Karpas-422 (cell line): ENCODE measurements at regions not wholly inside any gene's neighbourhood (a gene's known extent, or its start where the extent isn't known, plus 50 kb on each side); places are given as distances from the start of the nearest gene placed in this dataset.

Source experiments
- DNase-seq: peaks from one replicate; pipeline ENCODE4 v3.0.0-alpha.2; 2015
- H2AFZ ChIP-seq: fragments of 200-600 bp; sonication (generic); 2 replicates; pipeline ENCODE4 v1.6.1; 2014; ENCODE audit warnings: antibody characterized with exemption, low read length, mixed read lengths
- H3K27ac ChIP-seq: fragments of 200-600 bp; sonication (generic); 2 replicates; pipeline ENCODE4 v1.5.1; 2014; ENCODE audit warnings: mild to moderate bottlenecking, low read length, moderate library complexity
- H3K27me3 ChIP-seq: fragments of 200-600 bp; sonication (generic); 2 replicates; pipeline ENCODE4 v1.6.1; 2014; ENCODE audit warnings: low read length, mixed read lengths
- H3K36me3 ChIP-seq: fragments of 200-600 bp; sonication (generic); 2 replicates; pipeline ENCODE4 v1.6.1; 2014; ENCODE audit warnings: low read length, mixed read lengths; ENCODE audit not compliant: insufficient read depth
- H3K4me1 ChIP-seq: fragments of 200-600 bp; sonication (generic); 2 replicates; pipeline ENCODE4 v1.6.1; 2014; ENCODE audit warnings: mild to moderate bottlenecking, low read length, mixed read lengths
- H3K4me2 ChIP-seq: fragments of 200-600 bp; sonication (generic); 2 replicates; pipeline ENCODE4 v1.6.1; 2014; ENCODE audit warnings: low read length, low read depth, mild to moderate bottlenecking; ENCODE audit not compliant: poor library complexity, severe bottlenecking
- H3K4me3 ChIP-seq: fragments of 200-600 bp; sonication (generic); 2 replicates; pipeline ENCODE4 v1.5.1; 2014; ENCODE audit warnings: mild to moderate bottlenecking, antibody characterized with exemption, low read length, mixed read lengths
- H3K79me2 ChIP-seq: fragments of 200-600 bp; sonication (generic); 2 replicates; pipeline ENCODE4 v1.6.1; 2014; ENCODE audit warnings: mild to moderate bottlenecking, low read length, mixed read lengths
- H3K9ac ChIP-seq: fragments of 200-600 bp; sonication (generic); 2 replicates; pipeline ENCODE4 v1.6.0; 2014; ENCODE audit warnings: low read length
- H3K9me2 ChIP-seq: fragments of 200-600 bp; sonication (generic), shearing (Covaris generic); replicated peaks from 2 replicates; pipeline ENCODE4 v1.6.0; 2014; ENCODE audit warnings: mild to moderate bottlenecking, low read length, moderate library complexity; ENCODE audit not compliant: insufficient read depth
- H3K9me3 ChIP-seq: fragments of 300-700, 200-600 bp; sonication (generic); 2 replicates; pipeline ENCODE4 v1.6.1; 2014; ENCODE audit warnings: low read length, mixed read lengths
- H4K20me1 ChIP-seq: fragments of 200-600 bp; sonication (generic); 2 replicates; pipeline ENCODE4 v1.6.1; 2014; ENCODE audit warnings: mild to moderate bottlenecking, antibody characterized with exemption, low read length, low read depth; ENCODE audit not compliant: insufficient read depth

- H3K4me2 ChIP-seq = no peak overlapping the region
- DNase-seq = no peak
- no peak overlapping the region for H3K4me3 ChIP-seq
- no peaks in the 10 kb centered on the region for H3K79me2 ChIP-seq
- H3K4me1 ChIP-seq = no peaks in the 10 kb centered on the region
- H3K36me3 ChIP-seq = no peaks in the 10 kb centered on the region
- no peaks in the 10 kb centered on the region for H3K27me3 ChIP-seq
- H3K27ac ChIP-seq = no peak overlapping the region
- H3K9me2 ChIP-seq = no peaks in the 10 kb centered on the region
- no peaks in the 10 kb centered on the region for H3K9me3 ChIP-seq
- H2AFZ ChIP-seq = no peak overlapping the region
- H4K20me1 ChIP-seq = no peaks in the 10 kb centered on the region
- no peak overlapping the region for H3K9ac ChIP-seq
These were observed 170.5 kb downstream of the DMRTA1 start for GRCh38 chr9:22617156-22617555.

DNA sequence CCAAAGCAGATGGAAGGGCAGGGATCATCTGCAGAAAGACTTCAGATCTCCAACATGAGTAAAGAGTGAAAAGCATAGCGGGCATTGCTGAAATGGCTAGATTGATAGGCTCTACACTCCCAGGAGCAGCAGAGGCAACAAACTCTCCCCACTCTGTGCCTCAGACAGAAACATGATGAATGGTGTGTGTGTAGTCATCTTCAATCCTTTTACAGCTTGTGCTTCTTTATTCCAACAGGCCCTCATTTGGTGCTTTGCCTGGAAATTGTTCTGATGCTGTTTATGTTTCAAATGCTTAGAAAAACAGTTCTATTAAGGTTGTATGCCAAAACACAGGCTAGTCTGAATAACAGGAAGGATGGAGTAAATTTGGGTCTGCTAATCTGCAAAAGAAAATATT lies 176.2 kb downstream of the DMRTA1 start:
- H4K20me1 ChIP-seq = no peaks in the 10 kb centered on the region
- DNase-seq = no peak
- H3K9me3 ChIP-seq = no peaks in the 10 kb centered on the region

DNA sequence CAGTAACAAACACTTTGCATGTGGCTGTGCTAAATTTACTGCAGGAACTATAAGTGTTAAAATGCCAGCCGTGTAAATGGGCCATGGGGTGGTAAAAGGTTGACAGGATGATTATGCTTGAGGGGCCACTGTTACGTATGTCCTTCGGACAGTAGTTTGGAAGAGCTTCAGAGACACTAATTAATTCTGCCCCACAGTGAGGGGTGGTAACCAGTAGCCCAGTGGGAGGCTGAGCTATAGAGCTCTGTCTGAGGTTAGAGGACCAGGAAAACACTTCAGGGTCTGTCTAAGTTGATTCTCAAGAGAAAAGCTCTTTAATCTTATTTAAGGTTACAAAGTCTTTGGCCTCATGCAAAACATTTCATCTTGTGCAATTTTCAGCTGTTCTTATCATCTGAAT lies 176.6 kb downstream of the DMRTA1 start:
- Histone ChIP-seq H3K4me2 (no peak overlapping the region), H2AFZ (no peak overlapping the region), H3K9me2 (no peaks in the 10 kb centered on the region), H3K27me3 (no peaks in the 10 kb centered on the region), H3K4me1 (no peaks in the 10 kb centered on the region), H3K4me3 (no peak overlapping the region), H4K20me1 (no peaks in the 10 kb centered on the region), H3K36me3 (no peaks in the 10 kb centered on the region), H3K9me3 (no peaks in the 10 kb centered on the region), H3K27ac (no peak overlapping the region), H3K9ac (no peak overlapping the region), H3K79me2 (no peaks in the 10 kb centered on the region)
- no peak for DNase-seq

More for the DNA sequence above, 176.2 kb downstream of the DMRTA1 start:
- Histone ChIP-seq H3K27ac (no peak overlapping the region), H3K4me1 (no peaks in the 10 kb centered on the region), H2AFZ (no peak overlapping the region), H3K79me2 (no peaks in the 10 kb centered on the region), H3K4me3 (no peak overlapping the region), H3K36me3 (no peaks in the 10 kb centered on the region), H3K9me2 (no peaks in the 10 kb centered on the region), H3K4me2 (no peak overlapping the region), H3K27me3 (no peaks in the 10 kb centered on the region), H3K9ac (no peak overlapping the region)

- H3K27me3 ChIP-seq = no peaks in the 10 kb centered on the region; the same call in 1 of the 2 replicates
- no peak for DNase-seq
- no peaks in the 10 kb centered on the region for H3K36me3 ChIP-seq
- no peaks in the 10 kb centered on the region for H3K9me2 ChIP-seq
- no peak overlapping the region for H3K27ac ChIP-seq
- H3K4me3 ChIP-seq = no peak overlapping the region
- H3K4me2 ChIP-seq = no peak overlapping the region
- H3K9me3 ChIP-seq = no peaks in the 10 kb centered on the region
- H3K9ac ChIP-seq = no peak overlapping the region
- H2AFZ ChIP-seq = no peak overlapping the region
- H3K79me2 ChIP-seq = no peaks in the 10 kb centered on the region
- H3K4me1 ChIP-seq = no peaks in the 10 kb centered on the region
- H4K20me1 ChIP-seq = no peaks in the 10 kb centered on the region
These were observed 178.9 kb downstream of the DMRTA1 start for GRCh38 chr9:22625540-22625939.

- Histone ChIP-seq H3K4me2 (no peak overlapping the region), H3K9me2 (no peaks in the 10 kb centered on the region), H4K20me1 (no peaks in the 10 kb centered on the region), H3K36me3 (no peaks in the 10 kb centered on the region), H3K9ac (no peak overlapping the region), H3K79me2 (no peaks in the 10 kb centered on the region), H3K27me3 (no peaks in the 10 kb centered on the region), H3K27ac (no peak overlapping the region), H3K4me1 (no peaks in the 10 kb centered on the region), H2AFZ (no peak overlapping the region), H3K9me3 (no peaks in the 10 kb centered on the region), H3K4me3 (no peak overlapping the region)
- DNase-seq = no peak
These were observed 196.9 kb downstream of the DMRTA1 start for GRCh38 chr9:22643541-22643940.

DNA sequence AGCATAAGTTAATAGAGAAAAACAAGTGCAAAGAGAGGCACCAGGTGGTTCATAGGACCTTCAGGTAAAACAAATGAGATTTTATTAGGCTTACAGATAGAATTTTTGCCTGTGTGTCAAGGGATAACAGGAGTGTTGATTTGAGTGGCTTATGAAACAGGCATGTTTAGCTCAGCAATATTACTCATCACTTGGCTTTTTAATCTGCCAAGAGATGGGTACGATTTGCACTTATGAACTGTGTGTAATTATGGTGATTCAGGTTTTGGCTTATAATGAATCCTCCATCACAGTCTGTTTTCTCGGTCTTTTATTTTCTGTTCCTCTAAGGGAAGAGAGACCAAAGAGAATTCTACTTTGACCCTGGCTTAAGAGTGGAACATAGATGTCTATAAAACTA lies 199.3 kb downstream of the DMRTA1 start:
- H3K4me2 ChIP-seq = no peak overlapping the region
- H3K27ac ChIP-seq = no peak overlapping the region
- H3K9me2 ChIP-seq = no peaks in the 10 kb centered on the region
- no peaks in the 10 kb centered on the region for H4K20me1 ChIP-seq
- H2AFZ ChIP-seq = 0 out of 2 replicates have a peak overlapping the region, but pooled peaks have one; percentile 9
- no peaks in the 10 kb centered on the region for H3K4me1 ChIP-seq
- no peak overlapping the region for H3K9ac ChIP-seq
- no peak overlapping the region for H3K4me3 ChIP-seq
- H3K27me3 ChIP-seq = no peaks in the 10 kb centered on the region
- no peaks in the 10 kb centered on the region for H3K79me2 ChIP-seq
- no peaks in the 10 kb centered on the region for H3K9me3 ChIP-seq
- DNase-seq = no peak
- H3K36me3 ChIP-seq = no peaks in the 10 kb centered on the region

GRCh38 chr9:22649384-22649783 lies 202.8 kb downstream of the DMRTA1 start:
- no peak overlapping the region for H3K4me3 ChIP-seq
- no peak overlapping the region for H2AFZ ChIP-seq
- H3K36me3 ChIP-seq = no peaks in the 10 kb centered on the region
- no peaks in the 10 kb centered on the region for H3K9me3 ChIP-seq
- no peaks in the 10 kb centered on the region for H3K4me1 ChIP-seq
- no peak overlapping the region for H3K4me2 ChIP-seq
- no peak overlapping the region for H3K27ac ChIP-seq
- no peak overlapping the region for H3K9ac ChIP-seq
- no peaks in the 10 kb centered on the region for H3K9me2 ChIP-seq
- H4K20me1 ChIP-seq = no peaks in the 10 kb centered on the region
- H3K79me2 ChIP-seq = no peaks in the 10 kb centered on the region
- H3K27me3 ChIP-seq = no peaks in the 10 kb centered on the region
- no peak for DNase-seq

- no peak for DNase-seq
These were observed 203.5 kb downstream of the DMRTA1 start for GRCh38 chr9:22650145-22650544.

GRCh38 chr9:22650946-22651345 lies 204.3 kb downstream of the DMRTA1 start:
- Histone ChIP-seq H3K79me2 (no peaks in the 10 kb centered on the region), H3K4me3 (no peak overlapping the region), H4K20me1 (no peaks in the 10 kb centered on the region), H3K9ac (no peak overlapping the region), H3K27ac (no peak overlapping the region), H3K4me1 (no peaks in the 10 kb centered on the region), H3K4me2 (no peak overlapping the region), H3K36me3 (no peaks in the 10 kb centered on the region), H3K9me2 (no peaks in the 10 kb centered on the region), H3K27me3 (no peaks in the 10 kb centered on the region), H3K9me3 (no peaks in the 10 kb centered on the region), H2AFZ (no peak overlapping the region)
- no peak for DNase-seq

More at GRCh38 chr9:22650145-22650544, 203.5 kb downstream of the DMRTA1 start:
- H4K20me1 ChIP-seq = no peaks in the 10 kb centered on the region
- H3K4me2 ChIP-seq = no peak overlapping the region
- no peak overlapping the region for H3K9ac ChIP-seq
- no peak overlapping the region for H3K27ac ChIP-seq
- no peaks in the 10 kb centered on the region for H3K9me2 ChIP-seq
- H3K9me3 ChIP-seq = no peaks in the 10 kb centered on the region
- no peaks in the 10 kb centered on the region for H3K27me3 ChIP-seq
- H3K4me1 ChIP-seq = no peaks in the 10 kb centered on the region
- no peaks in the 10 kb centered on the region for H3K36me3 ChIP-seq
- no peak overlapping the region for H2AFZ ChIP-seq
- no peak overlapping the region for H3K4me3 ChIP-seq
- no peaks in the 10 kb centered on the region for H3K79me2 ChIP-seq
